GM12864 (cell line): ENCODE measurements at regions not wholly inside any gene's neighbourhood (a gene's known extent, or its start where the extent isn't known, plus 50 kb on each side); places are given as distances from the start of the nearest gene placed in this dataset.

Experiments used
- DNase-seq: peaks from one replicate; pipeline ENCODE4 v3.0.0-alpha.2; 2011; ENCODE audit warnings: low read depth
- H3K4me3 ChIP-seq: 2 replicates; pipeline ENCODE4 v1.5.1; 2011; ENCODE audit warnings: mild to moderate bottlenecking, low read depth, low read length, control low read depth
- TF ChIP-seq, protein P1 (sequence below): IDR thresholded peaks from 2 replicates; pipeline ENCODE4 v1.5.1; 2011; ENCODE audit warnings: low read depth, mild to moderate bottlenecking, moderate library complexity, low read length, control low read depth, inconsistent platforms; ENCODE audit errors: missing control alignments

DNA sequence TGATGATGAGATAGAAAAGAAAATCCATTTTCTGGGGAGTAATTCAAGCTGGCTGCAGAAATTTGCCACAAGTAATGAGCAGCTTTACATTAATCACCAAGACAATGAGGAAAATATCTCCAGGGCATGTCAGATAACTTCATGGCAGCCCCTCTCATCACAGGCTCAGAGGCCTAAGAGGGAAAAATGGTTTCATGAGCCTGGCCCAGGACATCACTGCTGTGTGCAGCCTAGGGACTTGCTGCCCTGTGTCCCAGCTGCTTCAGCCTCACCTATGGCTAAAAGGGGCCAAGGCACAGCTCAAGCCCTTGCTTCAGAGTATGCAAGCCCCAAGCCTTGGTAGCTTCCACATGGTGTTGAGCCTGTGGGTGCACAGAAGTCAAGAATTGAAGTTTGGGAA lies 161.7 kb downstream of the OPA1 start:
- TF ChIP-seq, protein P1, sequence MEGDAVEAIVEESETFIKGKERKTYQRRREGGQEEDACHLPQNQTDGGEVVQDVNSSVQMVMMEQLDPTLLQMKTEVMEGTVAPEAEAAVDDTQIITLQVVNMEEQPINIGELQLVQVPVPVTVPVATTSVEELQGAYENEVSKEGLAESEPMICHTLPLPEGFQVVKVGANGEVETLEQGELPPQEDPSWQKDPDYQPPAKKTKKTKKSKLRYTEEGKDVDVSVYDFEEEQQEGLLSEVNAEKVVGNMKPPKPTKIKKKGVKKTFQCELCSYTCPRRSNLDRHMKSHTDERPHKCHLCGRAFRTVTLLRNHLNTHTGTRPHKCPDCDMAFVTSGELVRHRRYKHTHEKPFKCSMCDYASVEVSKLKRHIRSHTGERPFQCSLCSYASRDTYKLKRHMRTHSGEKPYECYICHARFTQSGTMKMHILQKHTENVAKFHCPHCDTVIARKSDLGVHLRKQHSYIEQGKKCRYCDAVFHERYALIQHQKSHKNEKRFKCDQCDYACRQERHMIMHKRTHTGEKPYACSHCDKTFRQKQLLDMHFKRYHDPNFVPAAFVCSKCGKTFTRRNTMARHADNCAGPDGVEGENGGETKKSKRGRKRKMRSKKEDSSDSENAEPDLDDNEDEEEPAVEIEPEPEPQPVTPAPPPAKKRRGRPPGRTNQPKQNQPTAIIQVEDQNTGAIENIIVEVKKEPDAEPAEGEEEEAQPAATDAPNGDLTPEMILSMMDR = no peak
- H3K4me3 ChIP-seq = no peak overlapping the region
- no peak for DNase-seq

DNA sequence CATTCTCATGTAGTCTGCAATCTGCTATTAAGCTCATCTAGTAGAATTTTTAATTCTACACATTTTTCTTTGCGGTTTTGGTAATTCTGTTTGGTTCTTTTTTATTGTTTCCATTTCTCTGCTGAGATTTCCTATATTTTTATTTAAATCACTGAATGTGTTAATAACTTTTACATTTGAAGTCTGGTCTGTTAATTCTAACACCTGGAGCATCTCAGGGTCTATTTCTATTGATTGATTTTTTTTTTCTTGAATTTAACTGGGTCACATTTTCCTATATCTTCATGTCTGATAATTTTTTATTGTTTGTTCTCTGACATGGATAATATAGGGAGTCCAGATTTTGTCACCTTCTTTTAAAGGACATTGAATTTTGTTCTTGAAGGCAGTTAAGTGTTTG lies 163.5 kb downstream of the OPA1 start:
- no peak overlapping the region for H3K4me3 ChIP-seq
- TF ChIP-seq, protein P1 = no peak
- no peak for DNase-seq

DNA sequence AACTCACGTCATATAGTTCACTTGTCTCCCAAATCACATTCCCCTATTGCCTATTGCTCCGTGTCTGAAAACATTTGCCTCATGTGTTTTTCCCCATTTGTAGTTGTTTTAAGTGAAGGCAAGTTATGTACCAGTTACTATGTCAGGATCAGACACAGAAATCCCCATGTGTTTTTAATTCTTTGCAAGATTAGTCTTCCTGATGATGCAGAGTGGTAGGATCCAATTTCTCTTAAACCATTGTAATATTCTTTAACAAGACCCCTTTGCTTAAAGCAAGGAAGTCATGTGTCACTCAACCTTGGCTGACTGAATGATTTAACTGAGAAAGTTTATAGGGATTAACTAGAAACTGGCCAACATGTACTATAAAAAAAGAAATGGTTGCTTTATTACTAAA lies 164.4 kb downstream of the OPA1 start:
- H3K4me3 ChIP-seq = no peak overlapping the region
- TF ChIP-seq, protein P1 = no peak
- DNase-seq = no peak

DNA sequence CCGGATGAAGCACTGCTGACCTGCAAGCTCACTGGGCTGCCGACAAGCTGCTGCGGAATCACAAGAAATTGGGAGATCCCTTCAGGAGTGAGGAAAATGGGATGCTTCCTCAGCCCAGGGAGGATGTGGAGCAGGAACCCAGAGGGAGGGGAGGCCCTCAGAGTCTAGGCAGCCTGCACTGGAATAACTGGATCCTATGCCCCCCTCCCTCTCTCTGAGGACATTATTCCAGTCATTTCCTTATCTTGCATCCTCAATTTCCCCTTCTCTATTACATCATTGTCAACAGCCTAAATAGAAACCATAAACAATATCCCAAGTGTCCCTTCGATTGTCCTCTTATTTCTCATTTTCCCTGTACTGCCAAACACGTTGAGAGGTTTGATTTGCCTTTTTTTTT lies 169.0 kb downstream of the OPA1 start:
- H3K4me3 ChIP-seq = no peak overlapping the region
- TF ChIP-seq, protein P1 = no peak
- DNase-seq = no peak

DNA sequence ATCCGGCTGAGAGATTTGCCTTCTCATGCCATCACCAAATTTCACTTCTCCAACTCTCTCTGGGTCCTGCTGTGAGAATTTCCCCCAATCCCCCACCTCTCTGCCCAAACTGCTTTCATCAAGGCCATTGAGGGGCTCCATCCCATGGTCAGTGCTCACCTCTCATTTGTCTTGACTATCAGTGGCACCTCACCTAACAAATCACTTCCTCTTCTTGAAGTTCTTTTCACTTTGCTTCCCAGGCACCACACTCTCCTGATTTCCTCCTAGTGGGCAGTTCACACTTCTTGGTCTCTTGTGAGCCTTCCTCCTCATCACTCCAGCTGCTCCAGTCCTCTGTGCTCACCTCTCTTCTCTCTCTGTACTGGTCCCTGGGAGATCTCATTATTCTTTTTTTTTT lies 169.6 kb downstream of the OPA1 start:
- no peak for DNase-seq
- H3K4me3 ChIP-seq = no peak overlapping the region
- TF ChIP-seq, protein P1 = no peak

DNA sequence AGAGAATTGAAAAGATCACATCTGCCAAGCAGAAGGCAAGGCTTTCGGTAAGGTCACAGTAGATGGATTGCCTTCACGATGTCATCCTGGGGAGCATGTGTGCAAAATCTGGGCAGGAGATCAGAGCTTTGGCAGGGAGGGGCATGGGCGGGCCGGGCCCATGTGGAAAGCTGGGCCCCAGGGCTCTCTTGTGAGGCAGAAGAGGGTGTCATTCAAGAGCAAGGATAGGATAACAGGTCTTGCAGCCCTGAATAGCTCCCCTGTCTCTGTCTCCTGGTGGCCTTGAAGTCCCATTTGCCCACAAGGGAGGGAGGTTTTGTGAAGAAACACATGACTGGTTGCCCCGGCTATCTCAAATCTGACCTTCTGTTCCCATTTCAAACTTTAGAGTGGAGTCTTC lies 172.0 kb downstream of the OPA1 start:
- TF ChIP-seq, protein P1 = no peak

DNA sequence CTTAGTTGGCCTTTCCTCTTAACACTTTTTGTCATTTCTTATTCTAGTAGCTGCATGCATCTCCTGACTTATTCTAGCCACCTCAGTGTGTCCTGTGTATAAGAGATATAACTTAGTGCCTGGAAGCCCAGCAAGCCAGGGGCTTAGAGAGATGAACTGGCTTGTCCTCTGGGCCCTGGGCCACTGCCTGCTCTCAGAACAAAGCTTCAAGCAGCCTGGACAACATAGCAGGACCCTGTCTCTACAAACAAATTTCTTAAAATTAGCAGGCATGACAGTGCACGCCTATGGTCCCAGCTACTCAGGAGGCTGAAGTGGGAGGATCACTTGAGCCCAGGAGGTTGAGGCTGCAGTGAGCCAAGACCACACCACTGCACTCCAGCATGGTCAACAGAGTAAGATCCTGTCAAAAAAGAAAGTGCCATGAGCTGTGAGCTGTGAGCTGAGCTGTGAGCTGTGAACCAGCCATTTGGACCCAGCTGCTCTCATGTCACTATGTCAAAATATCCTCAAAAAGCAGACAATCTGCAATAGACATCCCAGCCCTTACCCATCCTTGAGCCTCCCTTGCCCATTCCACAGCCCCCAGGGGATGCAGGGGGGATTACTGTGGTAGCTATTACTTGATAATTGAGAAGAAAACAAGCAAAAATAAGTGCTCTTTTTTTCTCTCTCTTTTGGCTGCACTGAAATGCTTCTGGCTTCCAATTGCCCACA lies 174.5 kb downstream of the OPA1 start:
- no peak overlapping the region for H3K4me3 ChIP-seq
- DNase-seq = no peak
- TF ChIP-seq, protein P1 = no peak

More for the DNA sequence above, 172.0 kb downstream of the OPA1 start:
- H3K4me3 ChIP-seq = no peak overlapping the region
- DNase-seq = no peak
